HG03354 (cell line): ENCODE measurements at regions not wholly inside any gene's neighbourhood (a gene's known extent, or its start where the extent isn't known, plus 50 kb on each side); places are given as distances from the start of the nearest gene placed in this dataset.

Experiments used
- ATAC-seq: cut with Tn5 transposase; IDR thresholded peaks from one replicate; pipeline ENCODE4 v1.9.1; 2021; ENCODE audit warnings: mild to moderate bottlenecking; ENCODE audit not compliant: unreplicated experiment, poor library complexity, severe bottlenecking

DNA sequence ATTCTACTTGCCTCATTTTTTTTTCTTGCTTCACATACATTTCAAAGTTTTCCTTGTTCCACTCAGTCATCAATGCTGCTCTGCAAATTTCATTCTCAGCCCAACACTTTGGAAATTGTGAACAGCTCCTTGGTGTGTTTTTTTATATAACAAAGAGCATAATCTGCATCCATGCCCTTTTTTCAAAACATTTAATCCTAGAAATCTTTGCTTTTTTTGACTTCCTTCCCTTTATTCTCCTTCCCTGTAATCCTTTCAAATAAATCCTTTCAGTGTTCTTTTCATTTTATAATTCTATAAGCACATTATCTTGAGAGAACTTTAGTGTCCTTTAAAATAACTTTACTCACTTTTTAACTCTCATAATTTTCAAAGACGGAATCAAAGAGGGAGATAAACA lies 1150.8 kb downstream of the SI start:
- ATAC-seq = no peak

DNA sequence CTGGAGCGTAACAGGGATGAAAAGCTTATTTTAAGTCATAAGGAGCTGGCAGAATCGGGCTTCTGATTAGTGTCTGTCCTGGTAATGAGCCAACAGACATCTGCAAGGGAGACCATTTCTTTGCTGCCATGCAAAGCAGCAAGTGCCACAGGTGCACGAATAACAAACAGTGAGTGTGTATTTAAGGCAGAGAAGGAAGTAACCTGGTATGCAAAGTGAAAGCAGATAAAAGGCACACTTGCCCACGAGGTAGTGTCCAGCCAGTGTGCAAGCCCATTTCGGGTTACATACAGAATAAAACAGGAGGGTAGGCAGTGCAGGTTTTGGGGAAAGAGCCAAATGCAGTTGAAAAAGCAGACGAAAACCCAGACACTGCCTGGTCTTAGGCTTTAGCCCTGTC lies 1153.7 kb downstream of the SI start:
- no peak for ATAC-seq

DNA sequence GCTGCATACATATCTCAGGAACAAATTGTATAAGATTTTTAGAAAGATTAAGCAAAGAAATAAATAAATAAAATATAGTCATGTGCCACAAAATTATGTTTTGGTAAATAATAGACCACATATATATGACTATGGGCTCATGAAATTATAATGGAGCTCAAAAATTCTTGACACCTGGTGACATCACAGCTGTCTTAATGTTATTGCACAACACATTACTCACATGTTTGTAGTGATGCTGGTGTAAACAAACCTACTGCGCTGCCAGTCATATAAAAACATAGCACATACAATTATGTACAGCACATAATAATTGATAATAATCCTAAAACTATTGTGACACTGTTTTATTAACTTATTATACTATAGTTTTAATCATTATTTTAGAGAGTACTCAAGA lies 1159.1 kb downstream of the SI start:
- no peak for ATAC-seq

DNA sequence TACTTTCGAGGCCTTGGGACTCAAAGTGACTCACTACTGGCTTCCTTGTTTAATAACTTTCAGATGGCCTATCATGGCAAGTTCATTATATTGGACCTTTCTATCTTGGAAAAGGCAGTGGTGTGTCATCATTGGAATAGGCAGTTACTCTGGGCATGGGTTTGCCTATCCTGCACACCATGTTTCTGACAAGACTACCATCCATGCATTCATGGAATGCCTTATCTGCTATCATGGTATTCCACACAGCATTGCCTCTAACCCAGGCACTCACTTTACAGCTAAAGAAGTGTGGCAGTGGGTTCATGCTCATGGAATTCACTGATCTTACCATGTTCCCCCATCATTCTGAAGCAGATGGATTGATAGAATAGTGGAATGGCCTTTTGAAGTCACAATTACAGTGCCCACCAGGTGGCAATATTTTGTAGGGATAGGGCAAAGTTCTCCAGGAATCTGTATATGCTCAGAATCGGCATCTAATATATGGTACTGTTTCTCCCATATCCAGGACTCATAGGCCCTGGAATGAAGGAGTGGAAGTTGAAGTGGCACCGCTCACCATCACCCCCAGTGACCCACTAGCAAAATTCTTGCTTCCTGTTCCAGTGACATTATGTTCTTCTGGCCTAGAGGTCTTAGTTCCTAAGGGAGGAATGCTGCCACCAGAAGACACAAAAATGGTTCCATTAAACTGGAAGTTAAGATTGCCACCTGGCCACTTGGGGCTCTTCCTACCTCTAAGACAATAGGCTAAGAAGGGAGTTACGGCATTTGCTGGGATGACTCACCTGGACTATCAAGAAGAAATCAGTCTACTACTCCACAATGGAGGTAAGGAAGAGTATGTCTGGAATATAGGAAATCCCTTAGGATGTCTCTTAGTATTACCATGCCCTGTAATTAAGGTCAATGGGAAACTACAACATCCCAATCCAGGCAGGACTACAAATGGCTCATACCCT lies 1161.4 kb downstream of the SI start:
- no peak for ATAC-seq

DNA sequence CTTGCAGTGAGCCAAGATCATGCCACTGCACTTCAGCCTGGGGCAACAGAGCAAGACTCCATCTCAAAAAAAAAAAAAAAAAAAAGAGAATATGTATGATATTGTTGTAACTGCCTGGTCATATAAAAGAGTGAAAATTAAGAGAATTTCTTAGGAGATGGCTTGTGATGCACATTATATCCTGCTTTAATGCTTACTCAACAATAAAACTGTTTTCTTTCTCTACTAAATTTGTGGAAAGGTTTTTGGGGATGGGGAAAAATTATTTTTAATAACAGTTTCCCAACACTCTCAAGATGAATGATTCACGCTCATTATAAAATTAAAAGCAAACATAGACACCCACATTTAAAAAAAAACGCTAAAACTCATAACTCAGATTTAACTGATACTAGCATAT lies 1163.0 kb downstream of the SI start:
- no peak for ATAC-seq

DNA sequence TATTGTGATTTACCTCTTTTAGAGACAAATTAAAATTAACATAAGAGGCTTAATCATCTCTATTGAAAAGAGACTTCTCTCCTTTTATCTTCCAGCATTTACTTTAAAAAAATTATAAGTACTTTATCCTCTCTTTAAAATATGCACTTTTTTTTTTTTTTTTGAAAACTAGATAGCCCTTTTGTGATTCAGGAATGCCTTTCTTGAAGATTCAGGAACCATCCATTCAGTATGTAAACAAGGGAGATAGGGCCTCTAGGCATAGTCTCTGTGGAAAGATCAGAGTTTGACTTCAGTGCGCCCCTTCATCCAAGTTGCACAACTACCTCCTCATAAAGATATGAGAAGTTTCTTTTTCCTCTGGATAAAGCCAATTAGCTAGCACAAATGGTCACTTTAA lies 1163.7 kb downstream of the SI start:
- ATAC-seq = no peak

DNA sequence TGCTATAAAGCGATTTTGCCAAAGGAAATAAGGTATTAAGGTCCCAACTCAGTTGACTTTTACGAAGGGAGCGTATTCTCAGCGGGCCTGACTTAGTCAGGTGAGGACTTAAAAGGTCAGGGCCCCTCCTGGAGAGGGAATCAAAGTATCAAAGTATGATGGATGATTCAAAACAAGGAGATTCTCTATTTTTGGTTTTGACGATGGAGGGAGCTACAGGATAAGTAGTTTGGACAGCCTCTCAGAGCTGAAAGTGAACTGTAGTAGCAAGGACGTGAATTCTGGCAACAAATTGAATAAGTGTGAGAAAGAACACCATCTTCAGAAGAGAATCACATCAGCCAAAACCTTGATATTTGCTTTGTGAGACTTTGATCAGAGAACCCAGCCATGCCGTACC lies 1186.5 kb downstream of the SI start:
- no peak for ATAC-seq

DNA sequence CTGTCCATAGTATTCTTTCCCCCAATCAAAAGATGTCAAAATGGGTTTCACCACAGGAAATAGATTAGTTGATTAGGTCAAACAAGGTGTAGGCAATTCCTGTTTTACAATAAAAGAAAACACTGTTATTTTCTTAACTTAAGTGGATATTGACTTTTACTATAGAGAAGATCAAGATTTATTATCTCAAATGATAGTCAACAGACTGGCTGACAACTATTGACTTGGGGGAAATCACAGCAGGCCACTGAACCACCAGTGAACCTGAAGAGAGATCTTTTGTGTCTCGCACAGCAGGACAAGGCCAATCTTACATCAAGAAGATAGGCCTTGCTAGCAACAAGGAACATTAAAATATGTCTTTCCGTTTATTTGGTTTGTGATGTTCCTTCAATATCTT lies 1187.6 kb downstream of the SI start:
- ATAC-seq = no peak

DNA sequence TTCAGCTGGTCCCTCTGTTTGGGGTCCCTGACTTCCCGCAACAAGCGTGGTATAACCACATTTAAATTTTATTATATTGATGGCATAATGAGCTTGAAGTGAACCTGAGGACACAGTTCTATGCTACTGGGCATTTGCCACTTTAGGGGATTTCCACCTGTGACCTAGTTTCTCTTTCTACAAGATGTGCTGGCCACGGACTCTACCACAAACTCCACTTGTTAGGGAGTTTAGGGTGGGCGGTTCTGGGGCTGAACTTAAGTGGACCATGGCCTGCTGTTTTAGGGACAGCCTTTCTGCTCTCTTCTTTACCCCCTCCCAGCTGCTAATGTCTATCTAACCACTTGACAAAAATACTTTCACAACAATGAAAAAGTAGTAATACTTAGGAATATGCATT lies 1199.1 kb downstream of the SI start:
- no peak for ATAC-seq

DNA sequence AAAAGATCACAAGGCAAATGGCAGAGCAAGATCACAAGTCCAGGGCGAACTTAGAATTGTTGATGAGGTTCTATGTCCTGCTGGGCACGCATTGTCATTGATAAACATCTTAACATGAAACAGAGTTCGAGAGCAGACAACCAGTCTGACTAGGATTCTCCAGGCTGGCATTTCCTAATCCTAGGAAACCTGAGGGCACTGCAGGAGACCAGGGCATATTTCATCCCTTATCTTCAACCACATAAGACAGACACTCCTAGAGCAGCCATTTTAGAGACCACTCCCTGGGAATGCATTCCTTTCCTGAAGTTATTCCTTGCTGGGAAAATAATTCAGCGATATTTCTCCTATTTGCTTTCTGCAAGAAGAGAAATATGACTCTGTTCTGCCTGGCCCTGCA lies 1199.9 kb downstream of the SI start:
- ATAC-seq = no peak

DNA sequence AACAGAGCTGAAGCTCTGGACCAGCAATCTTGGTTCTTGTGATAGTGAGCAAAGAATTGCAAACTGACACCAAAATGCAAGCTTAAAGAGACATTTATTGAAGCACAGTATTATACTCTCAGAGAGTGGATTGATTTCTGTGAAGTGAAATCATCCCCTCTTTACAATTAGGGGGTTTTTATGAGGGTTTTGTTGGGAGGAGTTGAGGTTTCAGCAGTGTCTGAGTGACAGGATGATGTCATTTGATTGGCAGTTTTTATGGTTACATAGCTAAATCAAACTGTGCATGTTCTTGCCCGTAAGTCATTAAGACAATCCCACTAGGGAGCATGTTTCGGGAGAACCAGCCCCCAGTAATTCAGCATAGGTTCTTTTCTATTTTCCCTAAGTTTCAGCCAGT lies 1200.5 kb downstream of the SI start:
- ATAC-seq = no peak

DNA sequence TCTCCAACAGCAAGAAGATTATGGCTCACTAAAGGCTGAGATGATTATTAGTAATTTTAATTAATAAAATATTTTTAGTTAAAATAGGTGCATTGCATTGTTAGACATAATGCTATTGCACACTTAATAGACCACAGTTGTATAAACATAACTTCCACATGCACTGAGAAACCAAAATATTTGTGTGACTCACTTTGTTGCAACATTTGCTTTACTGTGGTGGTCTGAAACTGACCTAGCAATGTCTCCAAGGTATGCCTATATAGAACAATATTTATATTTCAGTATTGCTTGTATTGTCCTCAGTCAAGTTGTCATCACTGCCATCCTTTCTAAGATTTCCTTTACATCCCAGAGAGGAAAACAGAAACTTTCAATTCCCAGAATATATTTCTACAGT lies 1215.2 kb downstream of the SI start:
- no peak for ATAC-seq

DNA sequence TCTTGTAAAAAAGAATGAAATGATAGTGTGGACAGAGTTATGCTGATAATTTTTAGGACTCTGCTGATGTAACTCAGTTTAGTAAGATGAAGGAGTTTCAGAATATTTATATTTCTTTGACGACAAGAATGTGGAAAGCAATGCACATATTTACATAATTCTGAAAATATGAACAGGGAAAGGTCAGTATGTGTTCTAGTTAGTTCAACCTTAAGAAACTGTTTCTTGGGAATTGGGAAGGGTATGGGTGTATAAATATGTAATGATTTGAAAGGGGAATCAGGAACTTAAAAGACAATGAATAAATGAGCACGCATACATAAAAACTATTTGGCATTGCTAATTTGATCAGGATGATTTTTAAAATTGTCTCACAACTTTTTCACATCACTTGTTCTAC lies 1226.1 kb downstream of the SI start:
- ATAC-seq = no peak

DNA sequence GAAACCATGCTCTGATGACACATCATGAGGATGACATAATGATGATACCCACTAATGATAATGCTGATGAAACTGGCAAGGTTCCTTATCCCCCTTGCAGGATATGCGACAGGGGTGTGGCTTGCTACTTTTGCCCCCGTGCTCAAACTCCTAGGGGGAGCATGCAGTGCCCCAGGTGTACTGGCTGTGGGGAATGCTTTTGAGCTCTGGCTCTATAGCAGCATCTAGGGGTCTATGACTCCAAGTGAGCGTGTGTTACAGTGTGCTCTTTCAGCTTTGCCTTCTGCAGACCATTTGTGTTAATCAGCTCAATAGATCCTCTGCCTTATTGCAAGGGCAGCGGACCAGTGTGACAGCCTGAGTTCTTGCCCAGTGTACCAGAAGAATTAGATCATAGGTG lies 1239.5 kb downstream of the SI start:
- ATAC-seq = no peak

DNA sequence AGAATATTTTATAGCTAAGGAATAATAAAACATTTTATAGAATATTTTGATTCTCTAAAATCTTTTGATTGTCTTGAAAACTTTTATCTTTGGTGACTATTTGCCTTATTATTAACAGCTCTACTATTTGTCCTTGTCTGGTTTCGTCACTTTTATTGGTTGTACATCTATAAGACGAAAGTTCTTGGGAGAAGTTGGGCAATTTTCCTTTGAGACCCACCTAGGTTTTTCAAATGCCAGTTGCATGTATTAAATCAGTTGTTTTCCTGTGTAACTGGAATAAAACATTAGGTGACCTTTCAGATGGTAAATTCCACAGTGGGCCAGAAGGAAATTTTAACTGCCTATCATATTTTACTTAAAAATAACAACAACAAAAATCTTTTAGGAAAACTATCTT lies 1245.7 kb downstream of the SI start:
- ATAC-seq = no peak

DNA sequence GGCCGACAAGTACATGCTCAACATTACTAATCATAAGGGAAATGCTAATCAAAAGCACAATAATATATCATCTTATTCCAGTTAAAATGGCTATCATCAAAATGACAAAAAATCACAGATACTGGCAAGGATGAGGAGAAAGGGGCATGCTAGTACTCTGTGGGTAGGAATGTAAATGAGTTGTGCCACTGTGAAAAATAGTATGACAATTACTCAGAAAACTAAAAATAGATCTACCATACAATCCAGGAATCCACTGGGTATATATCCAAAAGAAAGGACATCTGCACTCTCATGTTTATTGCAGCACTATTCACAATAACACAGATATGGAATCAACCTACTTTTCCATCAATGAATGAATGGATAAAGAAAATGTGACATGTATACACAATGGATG lies 1256.5 kb downstream of the SI start:
- no peak for ATAC-seq

DNA sequence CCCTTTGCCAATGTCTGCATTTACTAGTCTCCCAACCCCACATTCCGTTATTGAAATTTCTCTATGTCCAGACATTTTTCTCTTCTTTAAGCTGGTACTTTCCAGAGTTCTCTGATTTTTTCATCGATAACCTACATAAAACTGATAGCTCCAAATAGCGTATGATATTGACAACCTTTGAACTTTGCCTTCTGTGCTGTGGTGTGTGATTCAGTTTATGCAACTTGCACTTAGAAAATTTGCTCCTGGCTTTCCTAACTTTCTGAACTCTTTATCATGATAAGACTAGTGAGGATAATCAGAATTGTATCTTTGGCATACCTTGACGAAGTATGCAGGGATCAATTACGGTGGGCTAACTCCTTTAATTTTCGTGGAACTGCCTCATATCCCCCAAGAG lies 1261.3 kb downstream of the SI start:
- no peak for ATAC-seq

DNA sequence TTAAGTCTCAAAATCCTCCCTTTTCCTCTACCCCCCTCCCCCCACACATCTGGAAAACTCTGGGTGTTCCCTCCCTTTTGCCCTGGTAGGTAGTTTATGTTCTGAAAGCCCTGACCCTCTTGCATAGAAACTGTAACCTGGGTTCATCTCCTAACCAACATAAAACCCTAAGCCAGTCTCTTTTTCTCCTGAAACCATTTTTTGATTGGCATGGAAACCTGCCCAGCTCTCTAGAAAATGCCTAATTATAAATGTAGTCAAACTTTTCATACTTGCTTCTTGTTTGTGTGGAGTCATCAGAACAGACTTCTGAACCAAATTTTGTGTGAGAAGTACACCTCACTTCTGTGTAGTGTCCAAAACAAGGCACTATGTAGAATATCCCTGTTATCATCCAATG lies 1264.4 kb downstream of the SI start:
- no peak for ATAC-seq

DNA sequence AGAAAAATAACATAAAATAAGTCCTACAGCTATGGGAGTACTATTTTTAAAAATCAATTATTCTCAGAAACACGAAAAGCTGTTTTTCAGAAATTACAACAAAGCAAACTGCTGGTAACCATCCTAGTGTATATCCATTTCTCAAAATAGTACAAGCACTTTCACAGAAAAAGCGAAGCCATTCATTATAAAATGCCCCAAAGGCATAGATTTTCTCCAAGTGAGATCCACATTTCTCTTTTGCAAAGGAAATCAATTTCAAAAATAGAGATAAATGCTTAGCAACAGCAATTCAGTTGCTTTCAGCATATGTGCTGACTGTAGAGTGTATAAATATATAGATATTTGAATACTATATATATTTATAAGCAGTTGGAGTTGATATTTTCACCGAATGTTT lies 1266.3 kb downstream of the SI start:
- ATAC-seq = no peak

DNA sequence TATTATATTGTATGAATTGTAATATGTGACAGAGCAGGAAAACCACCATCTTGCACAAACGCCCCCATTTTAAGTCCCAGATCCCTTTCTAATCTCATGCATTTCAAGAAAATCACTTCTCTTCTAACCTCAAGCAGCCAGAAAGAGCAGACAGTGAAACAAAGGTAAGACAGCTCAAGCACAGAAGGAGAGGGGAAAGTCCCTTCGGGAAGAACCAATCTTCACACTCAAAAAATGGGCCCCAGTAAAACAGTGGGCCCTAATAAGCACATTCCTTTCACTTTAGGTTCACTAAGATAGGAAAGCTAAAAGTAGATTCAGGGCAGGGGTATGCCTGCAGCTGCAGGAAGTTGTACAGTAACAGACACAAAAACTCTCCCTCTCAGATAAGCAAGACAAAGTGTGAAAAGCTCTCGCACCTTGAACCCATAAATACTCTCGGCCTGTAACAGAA lies 1268.7 kb downstream of the SI start:
- no peak for ATAC-seq

DNA sequence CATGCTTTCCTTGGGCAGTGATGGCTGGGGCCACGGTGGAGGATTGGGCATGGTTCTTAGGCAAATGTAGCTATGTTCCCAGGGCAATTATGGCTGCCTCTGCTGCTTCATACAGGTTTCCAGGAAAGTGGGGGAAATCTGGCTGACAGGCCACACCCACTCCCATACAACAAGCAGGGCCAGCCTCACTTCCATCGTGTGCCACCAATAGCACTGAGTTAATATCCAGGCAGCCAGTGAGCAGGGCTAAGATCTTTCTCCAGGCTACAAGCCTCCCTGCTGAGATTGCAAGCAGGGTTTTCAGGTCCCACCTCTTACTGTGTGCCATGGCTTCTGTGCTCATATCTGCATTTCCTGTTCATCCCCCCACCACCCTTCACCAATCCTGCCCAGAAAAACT lies 1291.9 kb downstream of the SI start:
- ATAC-seq = no peak

DNA sequence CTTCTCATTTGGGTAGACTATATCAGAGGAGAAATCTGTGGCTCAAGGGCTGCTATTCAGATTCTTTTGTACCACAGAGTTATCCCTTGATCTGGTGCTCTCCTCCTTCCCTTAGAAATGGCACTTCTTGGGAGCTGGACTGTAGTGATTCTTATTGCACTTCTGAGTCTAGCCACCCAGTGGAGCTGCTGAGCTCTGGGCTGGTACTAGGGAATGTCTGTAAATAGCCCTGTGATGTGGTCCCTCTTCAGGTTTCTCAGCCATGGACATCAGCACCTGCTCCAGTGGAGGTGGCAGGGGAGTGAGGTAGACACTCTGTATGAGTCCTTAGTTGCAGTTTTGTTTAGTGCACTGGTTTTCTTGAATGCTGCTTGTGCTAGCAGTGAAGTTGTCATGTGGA lies 1292.6 kb downstream of the SI start:
- no peak for ATAC-seq
